Islet of Langerhans (tissue), 1 donor: ENCODE measurements at regions not wholly inside any gene's neighbourhood (a gene's known extent, or its start where the extent isn't known, plus 50 kb on each side); places are given as distances from the start of the nearest gene placed in this dataset.

Experiments used
- FAIRE-seq: peaks from one replicate; lab custom pipeline; 2011; peaks lifted over from hg19 to GRCh38; lab: Jason Lieb, UNC

GRCh38 chr9:118189615-118190014, 485.4 kb downstream of the TLR4 start:
- no peak for FAIRE-seq

DNA sequence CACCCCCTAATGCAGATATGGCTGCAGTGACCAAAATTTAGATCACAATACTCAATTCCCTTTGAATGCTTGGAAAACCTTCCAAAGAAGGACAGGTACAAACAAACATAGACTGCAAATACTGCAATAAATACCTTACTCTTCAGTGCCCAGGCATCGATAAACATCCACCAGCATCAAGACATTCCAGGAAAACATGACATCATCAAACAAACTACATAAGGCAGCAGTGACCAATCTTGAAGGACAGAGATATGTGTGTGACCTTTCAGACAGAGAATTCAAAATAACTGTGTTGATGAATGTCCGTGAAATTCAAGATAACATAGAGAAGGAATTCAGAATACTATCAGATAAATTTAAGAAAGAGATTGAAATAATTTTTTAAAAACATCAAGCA, 488.6 kb downstream of the TLR4 start:
- FAIRE-seq = no peak

- no peak for FAIRE-seq
These were observed 505.1 kb downstream of the TLR4 start for GRCh38 chr9:118209343-118209742.

- no peak for FAIRE-seq
These were observed 511.3 kb downstream of the TLR4 start for GRCh38 chr9:118215549-118215948.

GRCh38 chr9:118222375-118222774, 518.2 kb downstream of the TLR4 start:
- no peak for FAIRE-seq

DNA sequence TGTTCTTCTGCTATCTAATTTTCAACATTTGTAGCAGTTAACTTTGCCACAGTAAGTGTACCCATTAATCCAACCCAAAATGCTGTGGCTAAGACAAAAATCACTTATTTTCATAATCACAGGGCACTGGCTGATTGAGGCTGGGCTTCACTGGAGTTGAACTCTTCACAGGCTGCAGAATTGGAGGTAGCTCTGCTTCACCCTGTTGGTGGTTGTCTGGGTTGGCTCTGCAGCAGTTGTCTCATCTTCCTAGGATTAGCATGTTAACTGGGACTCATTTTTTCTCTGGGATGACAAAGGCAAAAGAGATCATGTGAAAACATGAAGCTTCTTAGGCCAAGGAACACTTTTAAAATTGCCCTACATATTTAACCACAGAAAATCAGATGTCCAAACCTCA, 518.9 kb downstream of the TLR4 start:
- no peak for FAIRE-seq

GRCh38 chr9:118230329-118230728, 526.1 kb downstream of the TLR4 start:
- no peak for FAIRE-seq

- FAIRE-seq = no peak
These were observed 532.4 kb downstream of the TLR4 start for GRCh38 chr9:118236625-118237024.

DNA sequence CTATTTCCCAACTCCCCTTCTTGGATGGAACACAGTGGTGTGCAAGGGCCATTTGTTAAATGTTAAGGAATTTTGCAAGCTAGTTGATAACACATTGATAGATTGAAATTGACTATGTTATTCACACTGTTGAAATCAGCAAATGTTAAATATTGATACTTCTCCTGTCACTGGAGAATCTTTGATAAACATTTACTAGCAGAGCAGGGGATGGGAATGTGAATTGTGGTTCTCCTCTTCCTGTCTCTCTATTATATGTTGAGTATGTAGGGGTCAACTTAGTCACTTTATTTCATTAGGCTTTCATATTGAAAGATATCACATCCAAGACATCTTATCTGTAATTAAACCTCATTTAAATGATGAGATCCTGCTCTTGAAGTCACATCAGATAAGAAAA, 533.9 kb downstream of the TLR4 start:
- no peak for FAIRE-seq

DNA sequence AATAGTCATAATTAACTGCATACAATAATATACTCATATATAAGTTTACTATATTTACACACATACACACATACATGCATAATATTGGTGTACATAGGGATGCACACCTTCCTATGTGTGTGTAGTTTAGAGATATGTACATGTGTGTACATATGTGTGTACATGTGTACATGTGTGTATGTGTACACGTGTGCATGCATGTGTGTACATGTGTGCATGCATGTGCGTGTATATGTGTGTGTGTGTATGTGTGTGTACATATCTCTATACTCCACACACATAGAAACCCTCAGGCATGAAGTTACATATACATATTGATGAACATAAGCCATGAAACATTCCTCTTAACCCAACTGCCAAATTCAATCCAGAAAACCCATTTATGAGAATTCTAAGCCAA, 547.8 kb downstream of the TLR4 start:
- no peak for FAIRE-seq

DNA sequence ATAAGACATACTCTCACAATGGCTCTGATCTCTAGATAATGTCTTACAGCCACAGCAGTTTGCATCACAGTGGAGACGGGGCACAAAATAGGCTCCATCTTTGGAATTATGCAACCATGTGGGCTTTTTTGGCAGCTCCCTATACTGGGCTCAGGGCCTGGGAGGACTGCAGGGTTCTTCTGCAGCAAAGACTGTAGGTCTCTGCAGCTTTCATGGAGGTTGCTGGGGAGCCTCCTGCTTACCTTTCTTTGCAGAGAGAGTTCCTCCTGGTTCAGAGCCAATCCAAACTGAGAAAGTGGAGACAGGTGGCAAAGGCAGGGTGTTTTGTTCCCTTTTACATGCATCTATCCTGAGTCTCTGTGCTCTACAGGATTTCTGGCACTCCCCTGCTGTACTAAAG, 558.0 kb downstream of the TLR4 start:
- FAIRE-seq = no peak

GRCh38 chr9:118263949-118264348, 559.7 kb downstream of the TLR4 start:
- FAIRE-seq = no peak

DNA sequence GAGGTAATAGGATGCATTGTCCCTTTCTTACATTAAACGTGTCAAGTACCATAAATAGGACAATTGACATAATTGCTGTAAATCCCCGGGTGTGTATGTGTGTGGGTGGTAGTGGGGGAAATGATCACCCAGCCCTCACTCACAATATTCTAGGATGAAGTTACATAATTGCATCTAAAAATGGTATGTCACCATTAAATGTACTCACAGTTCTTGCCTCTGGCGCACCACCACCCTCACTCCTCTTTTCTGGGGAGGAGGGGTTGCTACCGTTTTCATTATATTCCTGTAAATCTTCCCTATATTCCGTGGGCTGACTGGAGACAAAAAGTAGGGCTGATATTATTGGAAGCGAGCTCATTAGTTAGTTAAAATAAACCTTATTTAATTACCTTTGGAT, 563.8 kb downstream of the TLR4 start:
- FAIRE-seq = no peak

GRCh38 chr9:118269623-118270022, 565.4 kb downstream of the TLR4 start:
- no peak for FAIRE-seq

- FAIRE-seq = no peak
These were observed 567.1 kb downstream of the TLR4 start for GRCh38 chr9:118271331-118271730.

DNA sequence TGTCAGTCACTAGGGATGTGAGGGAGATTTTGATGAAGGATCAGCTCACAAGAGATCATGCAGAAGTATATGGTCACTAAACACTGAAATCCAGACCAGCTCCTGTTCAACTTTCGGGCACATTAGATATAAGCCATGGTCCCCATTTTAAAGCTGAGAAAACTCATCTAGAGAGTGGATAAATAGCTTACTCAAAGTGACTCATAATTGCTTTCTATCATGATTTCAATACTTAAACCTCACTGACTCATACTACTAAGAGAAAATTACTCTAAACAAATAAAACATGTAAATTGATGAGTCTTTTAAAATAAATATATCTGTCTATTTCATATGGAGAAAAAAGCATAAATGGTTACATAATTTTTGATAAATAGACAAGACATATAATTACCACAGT, 567.7 kb downstream of the TLR4 start:
- FAIRE-seq = no peak

DNA sequence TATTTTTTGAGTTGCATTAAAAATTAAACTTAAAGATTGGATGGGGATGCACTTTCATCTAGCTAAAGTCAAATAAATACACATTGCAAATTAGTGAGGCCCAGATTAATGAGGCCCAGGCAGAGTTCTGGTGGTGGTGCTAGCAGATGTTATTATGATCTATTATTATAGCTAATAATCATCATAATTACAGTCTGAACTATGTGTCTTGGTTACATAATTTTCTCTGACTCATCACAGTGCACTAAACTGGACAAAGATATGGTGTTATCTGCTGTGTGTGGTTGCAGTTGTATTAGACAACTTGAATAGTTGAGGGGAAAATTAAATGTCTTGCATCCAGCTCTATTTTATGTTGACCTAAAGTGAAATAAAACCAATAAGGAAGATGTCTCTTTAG, 568.8 kb downstream of the TLR4 start:
- no peak for FAIRE-seq

- no peak for FAIRE-seq
These were observed 572.6 kb downstream of the TLR4 start for GRCh38 chr9:118276784-118277183.

DNA sequence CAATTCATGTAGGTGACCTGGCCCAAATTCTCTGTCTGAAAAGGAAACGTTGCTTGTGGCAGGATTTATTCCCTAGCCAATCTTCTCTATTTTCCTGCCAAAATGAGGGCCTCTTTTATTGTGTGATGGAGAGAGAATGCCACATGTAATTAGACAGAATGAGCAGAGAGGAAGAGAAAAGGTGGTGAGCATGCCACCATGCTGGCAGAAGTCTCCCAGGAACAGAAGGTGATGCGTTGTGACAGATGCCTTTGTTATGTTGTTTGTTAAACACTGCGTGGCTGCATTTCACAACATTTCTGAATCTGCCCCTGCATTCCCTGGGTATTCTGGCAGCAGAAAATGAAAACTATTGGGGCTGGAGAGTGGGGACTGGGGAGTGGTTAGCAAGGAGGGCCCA, 577.6 kb downstream of the TLR4 start:
- no peak for FAIRE-seq

GRCh38 chr9:118283488-118283887, 579.3 kb downstream of the TLR4 start:
- FAIRE-seq = no peak

DNA sequence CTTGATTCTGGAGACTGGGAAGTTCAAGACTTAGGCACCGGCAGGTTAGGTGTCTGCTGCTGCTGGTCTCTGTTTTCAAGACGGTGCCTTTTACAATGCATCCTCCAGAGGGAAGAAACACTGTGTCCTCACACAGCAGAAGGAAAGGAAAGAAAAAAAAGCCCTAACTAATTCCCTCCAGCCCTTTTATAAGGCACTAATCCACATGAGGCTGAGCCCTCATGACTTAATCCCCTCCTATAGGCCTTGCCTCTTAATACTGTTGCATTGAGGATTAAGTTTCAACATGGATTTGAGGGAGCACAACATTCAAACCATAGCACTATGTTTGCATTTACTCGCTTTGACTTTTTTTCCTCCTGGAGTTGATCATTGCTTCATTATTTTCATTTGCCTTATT, 585.9 kb downstream of the TLR4 start:
- FAIRE-seq = no peak

DNA sequence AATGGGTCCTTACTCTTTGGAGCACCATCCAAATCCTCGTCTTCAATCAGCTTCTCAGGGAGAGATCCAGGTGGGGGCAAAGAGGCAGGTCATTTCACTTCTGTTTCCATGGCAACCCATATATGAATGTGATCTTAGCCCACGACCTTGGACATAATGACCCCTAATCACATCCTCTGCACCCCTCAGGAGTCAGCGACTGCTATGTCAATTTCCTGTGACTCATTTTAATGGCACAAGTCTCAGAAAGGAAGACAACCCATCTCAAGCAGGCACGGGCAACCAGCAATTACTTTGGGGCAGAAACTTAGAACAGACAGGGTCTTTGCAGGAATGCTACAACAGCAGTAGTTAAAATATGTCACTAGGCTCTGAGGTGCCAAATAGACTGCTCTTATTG, 591.2 kb downstream of the TLR4 start:
- no peak for FAIRE-seq

GRCh38 chr9:118302721-118303120, 598.5 kb downstream of the TLR4 start:
- no peak for FAIRE-seq

GRCh38 chr9:118303216-118303615, 599.0 kb downstream of the TLR4 start:
- no peak for FAIRE-seq

DNA sequence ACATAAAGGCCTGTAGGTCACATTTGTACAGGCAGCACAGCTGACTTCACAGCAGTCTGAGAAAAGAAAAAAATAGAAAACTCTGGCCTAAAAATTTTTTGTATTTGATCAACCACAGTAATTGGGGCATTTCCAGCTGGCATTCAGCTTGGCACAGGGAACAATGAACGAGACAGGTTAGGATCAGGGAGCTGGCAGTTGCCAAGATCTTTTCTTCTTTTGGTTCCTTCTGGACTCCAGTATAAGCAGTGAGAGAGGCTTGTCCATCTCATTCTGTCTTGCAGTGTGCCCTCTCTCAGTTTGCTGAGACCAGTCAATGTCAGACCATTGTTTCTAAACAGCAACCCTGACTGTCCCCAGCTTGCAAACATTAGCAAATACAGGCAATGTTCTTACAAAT, 601.1 kb downstream of the TLR4 start:
- no peak for FAIRE-seq

DNA sequence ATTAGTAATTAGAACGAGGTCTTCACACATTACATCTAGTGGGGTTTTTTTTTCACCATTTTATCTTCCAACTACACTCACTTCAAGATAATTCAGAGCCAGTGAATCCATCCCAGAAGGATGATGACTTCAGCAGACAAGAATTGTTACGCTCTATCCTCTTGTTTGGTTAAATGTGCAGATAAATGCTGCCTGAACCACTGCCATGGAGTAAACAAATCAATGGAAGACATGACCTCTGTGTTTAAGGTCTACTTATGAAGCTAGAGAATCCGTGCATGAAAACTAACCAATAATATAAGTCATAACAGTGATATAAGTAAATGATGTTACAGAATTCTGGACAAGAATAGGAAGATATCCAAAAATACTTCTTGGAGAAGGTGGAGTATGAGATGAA, 602.6 kb downstream of the TLR4 start:
- no peak for FAIRE-seq
